ENCODE measurements at regions not wholly inside any gene's neighbourhood (a gene's known extent, or its start where the extent isn't known, plus 50 kb on each side); places are given as distances from the start of the nearest gene placed in this dataset.

- TF ChIP-seq POLR2A (IDR thresholded peaks at IDR 0.05) (no peak), CTCF (IDR thresholded peaks at IDR 0.05) (no peak), EP300 (IDR thresholded peaks at IDR 0.05) (no peak)
Measured at GRCh38 chr17:79162012-79162963, 87.7 kb downstream of the ENGASE start.

Data from tibial nerve (tissue), 4 donors.